Bone marrow (tissue), 2 donors: ENCODE measurements at regions not wholly inside any gene's neighbourhood (a gene's known extent, or its start where the extent isn't known, plus 50 kb on each side); places are given as distances from the start of the nearest gene placed in this dataset.

ENCODE experiments used
- DNase-seq, 2 donors: peaks; one replicate each; lab custom pipeline; 2025; lab: John Stamatoyannopoulos, UW

- no peak for DNase-seq
Observed at GRCh38 chr9:78792745-78793144, 495.8 kb downstream of the PSAT1 start.

GRCh38 chr9:78805771-78806170 lies 508.8 kb downstream of the PSAT1 start:
- no peak for DNase-seq

GRCh38 chr9:78806492-78807160 lies 509.7 kb downstream of the PSAT1 start:
- no peak for DNase-seq

- DNase-seq, result no peak
Observed at GRCh38 chr9:78807286-78807685, 510.4 kb downstream of the PSAT1 start.

- DNase-seq, result no peak
Observed at GRCh38 chr9:78808048-78808447, 511.1 kb downstream of the PSAT1 start.

- no peak for DNase-seq
Observed at GRCh38 chr9:78811622-78812276, 514.8 kb downstream of the PSAT1 start.

GRCh38 chr9:78812665-78813064 lies 515.7 kb downstream of the PSAT1 start:
- no peak for DNase-seq

- no peak for DNase-seq
Observed at GRCh38 chr9:78813602-78814180, 516.8 kb downstream of the PSAT1 start.

GRCh38 chr9:78821126-78821822 lies 524.3 kb downstream of the PSAT1 start:
- no peak for DNase-seq

- DNase-seq, result no peak
Observed at GRCh38 chr9:78826527-78826926, 529.6 kb downstream of the PSAT1 start.

GRCh38 chr9:78828521-78828920 lies 531.6 kb downstream of the PSAT1 start:
- no peak for DNase-seq

- no peak for DNase-seq
Observed at GRCh38 chr9:78830301-78830700, 533.4 kb downstream of the PSAT1 start.

GRCh38 chr9:78831726-78832125 lies 534.8 kb downstream of the PSAT1 start:
- no peak for DNase-seq

GRCh38 chr9:78835928-78836450 lies 539.1 kb downstream of the PSAT1 start:
- DNase-seq, result no peak

GRCh38 chr9:78839252-78839651 lies 542.3 kb downstream of the PSAT1 start:
- no peak for DNase-seq

- no peak for DNase-seq
Observed at GRCh38 chr9:78848061-78848460, 551.1 kb downstream of the PSAT1 start.

GRCh38 chr9:78856144-78856543 lies 559.2 kb downstream of the PSAT1 start:
- DNase-seq, result no peak

GRCh38 chr9:78856781-78857180 lies 559.9 kb downstream of the PSAT1 start:
- no peak for DNase-seq

- DNase-seq, result no peak
Observed at GRCh38 chr9:78857373-78858225, 560.7 kb downstream of the PSAT1 start.

GRCh38 chr9:78858266-78858665 lies 561.3 kb downstream of the PSAT1 start:
- DNase-seq, result no peak

GRCh38 chr9:78860801-78861475 lies 564.0 kb downstream of the PSAT1 start:
- no peak for DNase-seq
